ENCODE measurements at regions not wholly inside any gene's neighbourhood (a gene's known extent, or its start where the extent isn't known, plus 50 kb on each side); places are given as distances from the start of the nearest gene placed in this dataset.
"Not testable (repeated sequence)": the region's sequence is repeated elsewhere in the genome, so short reads cannot be mapped to it uniquely, and the experiment has no call there.

- DNase-seq = not testable (repeated sequence)
Measured at GRCh38 chr6:3922619-3923018, 73.4 kb downstream of the FAM50B start.

- DNase-seq = not testable (repeated sequence)
Measured at GRCh38 chr6:3925223-3926149, 76.3 kb downstream of the FAM50B start.

- DNase-seq = no peak
Measured at GRCh38 chr6:3926150-3926482, 76.9 kb downstream of the FAM50B start.

- no peak for DNase-seq
Measured at GRCh38 chr6:3928111-3928510, 78.9 kb downstream of the FAM50B start.

- no peak for DNase-seq
Measured at GRCh38 chr6:3929281-3929798, 80.2 kb downstream of the FAM50B start.

DNA sequence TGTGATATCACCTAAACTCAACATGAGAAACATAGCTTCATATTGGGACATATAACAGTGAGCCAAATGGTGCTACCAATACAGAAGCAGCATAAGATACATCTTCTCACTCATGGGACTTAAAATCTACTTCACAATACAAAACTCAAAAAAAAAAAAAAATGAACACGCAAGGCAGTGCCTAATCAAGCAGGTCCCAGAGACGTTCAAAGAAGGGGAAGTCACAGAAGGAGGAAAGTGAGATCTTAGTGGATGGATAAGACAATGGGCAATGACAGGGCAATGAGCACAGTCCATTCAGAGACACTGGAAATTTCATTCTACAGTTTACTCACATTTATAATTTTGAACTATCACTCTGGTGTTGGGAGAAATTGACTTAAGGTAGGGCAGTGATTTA, 88.3 kb downstream of the FAM50B start:
- DNase-seq = no peak

GRCh38 chr6:3938715-3939367, 89.7 kb downstream of the FAM50B start:
- DNase-seq = no peak

DNA sequence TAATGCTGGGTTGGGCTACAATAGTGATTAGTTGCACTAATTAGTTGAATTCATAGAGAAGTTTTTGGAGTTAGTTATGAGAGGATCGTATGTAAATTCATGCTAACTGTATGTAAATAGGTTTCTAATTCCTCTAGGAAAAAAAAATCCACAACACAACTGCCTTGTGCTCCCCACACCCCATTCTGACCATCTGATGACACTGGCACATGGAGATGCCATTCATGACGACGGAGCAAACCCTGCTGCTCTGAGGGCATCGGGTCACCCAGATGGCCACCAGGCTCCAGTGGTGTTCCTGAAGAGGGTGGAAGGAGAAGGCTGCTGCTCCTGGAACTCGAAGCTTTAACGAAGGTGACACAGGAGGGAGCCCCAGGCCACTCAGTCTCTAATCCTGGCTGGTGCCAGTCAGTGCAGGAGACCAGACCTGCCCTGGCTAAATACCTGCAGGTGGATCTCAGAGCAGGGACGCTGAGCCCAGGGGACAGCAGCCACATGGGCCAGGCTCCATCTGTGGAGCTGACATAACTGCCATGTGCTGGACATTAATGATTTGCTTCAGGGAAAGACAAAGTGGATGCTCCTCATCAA, 90.3 kb downstream of the FAM50B start:
- DNase-seq = no peak

GRCh38 chr6:3939964-3940363, 90.8 kb downstream of the FAM50B start:
- no peak for DNase-seq

DNA sequence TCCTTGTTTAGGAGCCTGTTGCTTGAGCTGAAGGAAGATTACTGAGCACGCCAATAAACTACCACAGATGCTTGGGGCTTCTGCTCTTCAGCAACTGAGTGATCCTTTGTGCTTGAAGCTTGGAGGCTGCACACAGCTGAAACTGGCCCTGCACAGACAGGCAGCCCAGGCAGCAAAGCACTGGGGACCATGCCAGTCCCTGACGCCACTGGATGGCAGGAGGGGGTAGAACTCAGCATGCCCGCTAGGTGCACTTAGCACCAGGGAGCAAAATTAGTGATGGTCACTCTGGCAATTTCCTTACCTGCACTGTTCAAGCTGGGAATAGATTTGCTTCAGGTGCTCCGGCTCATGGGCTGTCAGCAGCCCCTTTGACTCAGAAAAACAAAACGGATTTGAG, 91.5 kb downstream of the FAM50B start:
- no peak for DNase-seq

GRCh38 chr6:3943331-3943765, 94.2 kb downstream of the FAM50B start:
- DNase-seq = no peak

DNA sequence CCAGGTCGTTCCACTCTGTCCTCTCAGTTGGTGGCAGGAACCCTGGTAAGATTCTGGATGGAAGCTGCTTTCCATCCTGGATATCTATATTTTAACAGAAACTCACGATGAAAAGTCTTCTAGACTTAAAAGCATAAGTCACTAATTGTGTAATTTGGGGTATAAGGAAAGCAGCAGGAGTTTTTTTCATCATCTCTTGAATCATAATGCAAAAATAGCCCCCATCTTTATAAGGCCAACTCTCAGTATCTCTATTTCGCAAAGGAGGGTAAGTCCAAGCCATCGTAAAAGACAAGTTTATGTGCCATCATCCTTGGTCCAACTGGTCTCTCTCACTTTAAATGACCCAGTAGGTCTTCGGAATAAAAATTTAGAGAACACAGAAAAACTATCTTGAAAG, 95.1 kb downstream of the FAM50B start:
- DNase-seq = no peak

DNA sequence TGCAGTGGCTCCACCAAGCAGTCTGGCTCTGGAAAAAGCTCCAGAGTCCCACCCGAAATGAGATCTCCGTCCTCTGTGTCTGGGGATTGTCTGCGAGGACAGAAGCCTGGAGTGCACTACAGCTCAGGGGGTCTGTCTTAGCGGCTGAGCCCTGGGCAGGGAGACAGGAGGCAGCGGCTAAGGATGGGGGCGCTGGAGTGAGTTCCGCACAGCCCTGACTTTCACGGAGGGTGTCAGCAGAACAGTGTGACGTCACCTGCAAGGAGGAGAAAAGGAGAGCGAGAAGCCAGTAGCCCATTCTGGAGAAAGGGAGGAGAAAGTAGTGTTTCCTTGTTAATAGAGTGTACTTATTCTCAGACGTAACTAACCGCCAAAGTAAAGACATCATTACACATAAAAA, 97.6 kb downstream of the FAM50B start:
- no peak for DNase-seq

GRCh38 chr6:3948866-3949265, 99.7 kb downstream of the FAM50B start:
- DNase-seq = no peak

DNA sequence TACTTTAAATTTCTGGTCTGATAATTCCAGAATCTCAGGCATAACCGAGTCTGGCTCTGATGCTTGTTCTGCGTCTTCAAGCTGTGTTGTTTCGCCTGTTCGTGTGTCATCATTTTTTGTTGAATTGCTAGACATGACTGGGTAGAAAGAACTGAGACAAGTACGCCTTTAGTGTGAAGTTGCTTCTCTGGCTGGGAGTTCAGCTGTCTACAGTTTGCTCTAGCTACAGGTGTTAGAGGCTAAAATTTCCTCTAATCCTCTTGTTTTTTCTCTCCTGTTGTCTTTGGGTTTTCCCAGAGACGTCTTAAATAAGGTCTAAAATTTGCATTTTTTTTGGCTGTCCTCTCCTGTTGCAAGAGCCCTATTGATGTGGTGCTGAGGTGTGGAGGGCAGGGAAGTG, 100.3 kb downstream of the FAM50B start:
- no peak for DNase-seq

DNA sequence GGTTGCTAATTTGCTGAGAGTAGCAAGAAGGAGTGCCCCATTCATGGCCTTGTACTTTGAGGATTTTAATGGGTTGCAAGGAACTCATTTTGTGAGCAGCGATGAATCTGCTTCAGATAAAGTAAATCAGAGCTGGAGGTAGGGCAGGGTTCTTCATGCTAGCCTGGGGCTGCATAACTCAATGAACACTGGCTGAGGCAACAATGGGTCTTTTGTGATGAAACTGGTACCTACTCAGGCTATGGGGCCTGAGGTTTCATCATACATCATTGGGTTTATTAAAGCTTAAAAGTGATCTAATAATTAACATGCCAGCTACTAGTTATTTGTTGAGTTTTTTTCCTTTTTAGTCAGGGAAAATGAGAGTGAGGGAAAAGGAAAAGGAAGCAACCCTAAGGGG, 106.9 kb downstream of the FAM50B start:
- DNase-seq = no peak

DNA sequence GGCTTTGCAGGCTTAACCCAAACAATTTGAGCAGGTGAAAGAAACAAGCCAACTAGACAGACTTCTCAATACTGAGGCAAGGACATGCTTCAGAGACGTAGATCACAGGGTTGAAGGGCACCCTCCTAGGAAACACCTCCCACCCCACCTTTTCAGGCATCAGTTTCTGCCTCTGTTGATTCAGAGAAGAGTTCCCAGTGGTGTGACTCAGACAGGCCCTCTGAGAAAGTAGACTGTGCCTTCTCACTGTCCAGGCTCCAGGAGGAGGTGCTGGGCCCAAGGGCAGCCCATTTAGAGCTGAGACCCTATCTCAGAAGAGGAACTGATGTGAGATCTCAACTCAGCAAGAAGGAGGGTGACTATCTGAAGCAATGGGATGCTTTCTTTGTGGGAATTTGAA, 108.1 kb downstream of the FAM50B start:
- DNase-seq = no peak

DNA sequence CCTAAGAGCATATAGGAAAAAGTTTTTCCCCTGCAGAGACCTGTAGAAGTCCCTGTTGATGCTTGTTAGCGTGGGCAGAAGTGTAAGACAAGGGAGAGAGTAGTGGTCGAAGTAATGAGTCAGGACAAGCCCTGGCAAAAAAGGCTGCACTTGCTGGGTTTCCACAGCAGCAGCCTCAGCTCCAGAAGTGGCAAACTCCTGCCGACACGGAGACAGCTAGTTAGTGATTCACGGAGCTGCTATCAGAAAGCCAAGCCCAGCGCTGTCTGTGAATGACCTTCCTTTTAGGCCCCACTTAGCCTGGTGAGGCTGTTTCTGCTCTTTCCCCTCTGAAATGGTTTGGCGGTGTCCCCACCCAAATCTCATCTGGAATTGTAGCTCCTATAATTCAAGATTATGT, 109.1 kb downstream of the FAM50B start:
- DNase-seq = no peak

DNA sequence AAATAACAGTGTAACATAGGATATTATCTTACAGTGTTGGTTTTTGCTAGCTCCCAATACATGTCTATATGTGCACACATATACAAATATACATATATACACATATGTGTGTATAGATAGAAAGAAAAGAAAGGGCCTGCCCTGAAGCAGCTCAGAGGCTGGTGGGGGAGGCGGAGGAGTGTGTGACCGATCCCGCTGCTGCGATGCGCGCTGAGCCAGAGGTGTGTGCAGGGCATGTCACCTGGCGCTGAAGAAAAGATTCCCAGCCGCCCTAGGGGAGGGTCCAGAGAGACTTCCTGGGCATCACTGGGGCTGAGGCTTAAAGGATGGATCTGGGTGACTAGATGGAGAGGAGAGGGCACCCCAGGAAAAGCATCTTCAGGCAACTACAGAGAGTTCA, 110.2 kb downstream of the FAM50B start:
- no peak for DNase-seq

GRCh38 chr6:3960754-3961361, 111.7 kb downstream of the FAM50B start:
- DNase-seq = no peak

DNA sequence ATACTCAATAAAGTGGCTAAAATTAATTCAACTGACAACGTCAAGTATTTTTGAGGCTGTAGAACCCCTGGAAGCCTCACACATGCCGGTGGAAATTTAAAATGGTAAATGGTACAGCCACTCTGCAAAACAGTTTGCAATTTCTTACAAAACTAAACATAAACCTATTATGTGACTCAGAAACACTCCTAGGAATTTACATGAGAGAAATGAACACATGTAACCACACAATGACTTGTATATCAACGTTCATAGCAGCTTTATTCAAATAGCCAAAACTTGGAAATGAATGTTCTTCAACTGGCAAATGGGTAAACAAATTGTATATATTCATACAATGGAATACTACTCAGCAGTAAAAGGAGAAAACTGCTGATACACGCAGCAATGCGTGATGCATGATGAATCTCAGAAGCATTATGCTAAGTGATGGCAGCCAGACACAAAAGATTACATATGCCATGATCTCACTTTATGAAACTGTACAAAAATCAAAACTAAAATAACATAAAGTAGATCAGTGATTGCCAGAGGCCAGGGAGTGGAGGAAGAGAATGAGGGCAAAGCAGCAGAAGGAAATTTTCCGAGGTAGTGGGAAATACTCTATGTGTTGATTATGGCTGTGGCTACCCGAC, 112.5 kb downstream of the FAM50B start:
- no peak for DNase-seq

DNA sequence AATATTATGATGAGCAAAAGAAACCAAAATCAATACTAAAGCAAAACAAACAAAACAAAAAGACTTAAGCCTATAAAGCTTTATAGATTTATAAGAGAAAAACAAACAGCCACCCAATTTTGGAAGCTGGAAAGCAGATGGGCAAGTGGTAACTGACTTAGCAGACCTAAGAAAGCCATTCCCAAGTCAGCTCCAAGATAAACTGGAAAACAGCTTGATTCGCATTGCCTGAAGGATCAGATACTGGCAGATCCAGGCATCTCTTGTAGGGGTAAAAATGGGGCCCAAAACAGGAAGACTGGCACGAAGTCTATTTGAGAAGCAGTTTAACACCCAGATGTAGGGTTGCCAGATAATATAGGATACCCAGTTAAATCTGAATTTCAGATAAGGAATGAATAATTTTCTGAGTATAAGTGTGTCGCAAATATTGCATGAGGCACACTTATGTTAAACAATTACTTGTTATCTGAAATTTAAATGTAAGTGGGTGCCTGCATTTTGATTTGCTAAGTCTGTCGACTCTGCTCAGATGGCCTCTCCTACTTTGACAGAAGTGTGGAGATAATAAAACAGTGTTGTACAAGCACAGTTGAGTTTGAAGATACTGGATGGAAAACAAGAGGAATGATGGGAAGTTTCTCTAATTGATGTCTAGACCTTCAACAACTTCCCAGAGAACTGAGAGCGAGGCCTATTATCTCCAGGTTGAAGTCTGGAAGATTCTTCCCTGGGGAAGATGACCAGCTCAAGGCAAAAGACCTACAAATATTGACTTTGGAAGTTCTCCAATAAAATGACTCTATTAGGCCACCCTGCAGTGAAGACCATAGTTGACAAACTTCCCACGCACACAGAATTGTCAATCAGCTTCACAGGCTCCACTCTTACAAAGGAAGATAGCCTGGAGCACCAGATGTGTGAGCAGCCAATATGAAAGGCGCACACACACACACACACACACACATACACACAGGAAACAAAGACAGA, 113.4 kb downstream of the FAM50B start:
- no peak for DNase-seq

Data from activated CD8-positive, alpha-beta memory T cell treated with anti-CD3 and anti-CD28 coated beads, Interleukin-2, amount 50 U/mL, for 4 hours (primary cell).